GF-D8 (cell line): ENCODE measurements at regions not wholly inside any gene's neighbourhood (a gene's known extent, or its start where the extent isn't known, plus 50 kb on each side); places are given as distances from the start of the nearest gene placed in this dataset.
"Not testable (repeated sequence)": the region's sequence is repeated elsewhere in the genome, so short reads cannot be mapped to it uniquely, and the experiment has no call there.

ENCODE experiments used
- DNase-seq: peaks from one replicate; lab custom pipeline; 2025; lab: John Stamatoyannopoulos, UW

GRCh38 chr13:58994777-58995176 lies 1169.0 kb downstream of the DIAPH3 start:
- DNase-seq: no peak

- no peak for DNase-seq
These were observed 1165.0 kb downstream of the DIAPH3 start for GRCh38 chr13:58998716-58999115.

GRCh38 chr13:58999851-59000250 lies 1163.9 kb downstream of the DIAPH3 start:
- DNase-seq: no peak

- DNase-seq: no peak
These were observed 1163.0 kb downstream of the DIAPH3 start for GRCh38 chr13:59000770-59001169.

GRCh38 chr13:59012731-59013130 lies 1151.0 kb downstream of the DIAPH3 start:
- no peak for DNase-seq

GRCh38 chr13:59016250-59016649 lies 1147.5 kb downstream of the DIAPH3 start:
- DNase-seq: no peak

- DNase-seq: no peak
These were observed 1139.3 kb downstream of the DIAPH3 start for GRCh38 chr13:59024434-59024833.

- no peak for DNase-seq
These were observed 1129.5 kb downstream of the DIAPH3 start for GRCh38 chr13:59034198-59034597.

- no peak for DNase-seq
These were observed 1124.9 kb downstream of the DIAPH3 start for GRCh38 chr13:59038824-59039223.

- DNase-seq: no peak
These were observed 1120.7 kb downstream of the DIAPH3 start for GRCh38 chr13:59043016-59043415.

- DNase-seq: no peak
These were observed 1116.2 kb downstream of the DIAPH3 start for GRCh38 chr13:59047546-59047945.

- no peak for DNase-seq
These were observed 1102.1 kb downstream of the DIAPH3 start for GRCh38 chr13:59061621-59062020.

GRCh38 chr13:59064042-59064441 lies 1099.7 kb downstream of the DIAPH3 start:
- no peak for DNase-seq

- not testable (repeated sequence) for DNase-seq
These were observed 1087.3 kb downstream of the DIAPH3 start for GRCh38 chr13:59076386-59076785.

GRCh38 chr13:59086147-59086546 lies 1077.6 kb downstream of the DIAPH3 start:
- DNase-seq: no peak

GRCh38 chr13:59088716-59089115 lies 1075.0 kb downstream of the DIAPH3 start:
- no peak for DNase-seq

- no peak for DNase-seq
These were observed 1069.5 kb downstream of the DIAPH3 start for GRCh38 chr13:59094181-59094580.

GRCh38 chr13:59099182-59099974 lies 1064.3 kb downstream of the DIAPH3 start:
- DNase-seq: no peak

GRCh38 chr13:59103004-59103768 lies 1060.5 kb downstream of the DIAPH3 start:
- no peak for DNase-seq

- DNase-seq: no peak
These were observed 1052.0 kb downstream of the DIAPH3 start for GRCh38 chr13:59111751-59112171.

GRCh38 chr13:59112221-59112718 lies 1051.5 kb downstream of the DIAPH3 start:
- DNase-seq: no peak

GRCh38 chr13:59119475-59119874 lies 1044.3 kb downstream of the DIAPH3 start:
- no peak for DNase-seq

GRCh38 chr13:59120297-59120843 lies 1043.4 kb downstream of the DIAPH3 start:
- no peak for DNase-seq
